ENCODE measurements at regions not wholly inside any gene's neighbourhood (a gene's known extent, or its start where the extent isn't known, plus 50 kb on each side); places are given as distances from the start of the nearest gene placed in this dataset.

GRCh38 chr3:105154692-105155091 lies 212.0 kb upstream of the ALCAM start:
- intact Hi-C loops (cut with DNase I), result no loop called here
- no peak for DNase-seq (ENCODE audit: low spot score)

GRCh38 chr3:105157067-105157765 lies 209.5 kb upstream of the ALCAM start:
- DNase-seq (ENCODE audit: low spot score), result no peak
- intact Hi-C loops (cut with DNase I), result no loop called here

- intact Hi-C loops (cut with DNase I), result no loop called here
- DNase-seq (ENCODE audit: low spot score), result no peak
Observed at GRCh38 chr3:105157766-105158085, 209.0 kb upstream of the ALCAM start.

- intact Hi-C loops (cut with DNase I), result no loop called here
- no peak for DNase-seq (ENCODE audit: low spot score)
Observed at GRCh38 chr3:105158286-105158685, 208.4 kb upstream of the ALCAM start.

GRCh38 chr3:105162448-105162847 lies 204.3 kb upstream of the ALCAM start:
- intact Hi-C loops (cut with DNase I), result no loop called here
- DNase-seq (ENCODE audit: low spot score), result no peak

- intact Hi-C loops (cut with DNase I), result no loop called here
- DNase-seq (ENCODE audit: low spot score), result no peak
Observed at GRCh38 chr3:105166893-105167292, 199.8 kb upstream of the ALCAM start.

- DNase-seq (ENCODE audit: low spot score), result no peak
- intact Hi-C loops (cut with DNase I), result no loop called here
Observed at GRCh38 chr3:105170423-105170822, 196.3 kb upstream of the ALCAM start.

- intact Hi-C loops (cut with DNase I), result no loop called here
- DNase-seq (ENCODE audit: low spot score), result no peak
Observed at GRCh38 chr3:105174017-105174615, 192.6 kb upstream of the ALCAM start.

GRCh38 chr3:105177576-105177975 lies 189.1 kb upstream of the ALCAM start:
- DNase-seq (ENCODE audit: low spot score), result no peak
- intact Hi-C loops (cut with DNase I), result no loop called here

GRCh38 chr3:105187344-105187743 lies 179.4 kb upstream of the ALCAM start:
- intact Hi-C loops (cut with DNase I), result no loop called here
- no peak for DNase-seq (ENCODE audit: low spot score)

GRCh38 chr3:105195260-105195659 lies 171.4 kb upstream of the ALCAM start:
- intact Hi-C loops (cut with DNase I), result no loop called here
- DNase-seq (ENCODE audit: low spot score), result no peak

- no peak for DNase-seq (ENCODE audit: low spot score)
- intact Hi-C loops (cut with DNase I), result no loop called here
Observed at GRCh38 chr3:105197863-105198262, 168.8 kb upstream of the ALCAM start.

GRCh38 chr3:105199217-105199616 lies 167.5 kb upstream of the ALCAM start:
- DNase-seq (ENCODE audit: low spot score), result no peak
- intact Hi-C loops (cut with DNase I), result no loop called here

GRCh38 chr3:105210141-105210540 lies 156.6 kb upstream of the ALCAM start:
- intact Hi-C loops (cut with DNase I), result no loop called here
- DNase-seq (ENCODE audit: low spot score), result no peak

GRCh38 chr3:105214590-105214989 lies 152.1 kb upstream of the ALCAM start:
- no peak for DNase-seq (ENCODE audit: low spot score)
- intact Hi-C loops (cut with DNase I), result no loop called here

- DNase-seq (ENCODE audit: low spot score), result no peak
- intact Hi-C loops (cut with DNase I), result no loop called here
Observed at GRCh38 chr3:105222568-105223093, 144.1 kb upstream of the ALCAM start.

GRCh38 chr3:105223815-105224214 lies 142.9 kb upstream of the ALCAM start:
- intact Hi-C loops (cut with DNase I), result no loop called here

GRCh38 chr3:105228696-105229095 lies 138.0 kb upstream of the ALCAM start:
- DNase-seq (ENCODE audit: low spot score), result no peak
- intact Hi-C loops (cut with DNase I), result no loop called here

More at GRCh38 chr3:105223815-105224214, 142.9 kb upstream of the ALCAM start:
- no peak for DNase-seq (ENCODE audit: low spot score)

GRCh38 chr3:105232553-105232952 lies 134.2 kb upstream of the ALCAM start:
- no peak for DNase-seq (ENCODE audit: low spot score)
- intact Hi-C loops (cut with DNase I), result no loop called here

- intact Hi-C loops (cut with DNase I), result no loop called here
- DNase-seq (ENCODE audit: low spot score), result no peak
Observed at GRCh38 chr3:105233010-105233409, 133.7 kb upstream of the ALCAM start.

GRCh38 chr3:105235221-105235620 lies 131.5 kb upstream of the ALCAM start:
- intact Hi-C loops (cut with DNase I), result no loop called here
- DNase-seq (ENCODE audit: low spot score), result no peak

- intact Hi-C loops (cut with DNase I), result no loop called here
- no peak for DNase-seq (ENCODE audit: low spot score)
Observed at GRCh38 chr3:105235785-105236184, 130.9 kb upstream of the ALCAM start.
